ENCODE measurements at regions not wholly inside any gene's neighbourhood (a gene's known extent, or its start where the extent isn't known, plus 50 kb on each side); places are given as distances from the start of the nearest gene placed in this dataset.

DNA sequence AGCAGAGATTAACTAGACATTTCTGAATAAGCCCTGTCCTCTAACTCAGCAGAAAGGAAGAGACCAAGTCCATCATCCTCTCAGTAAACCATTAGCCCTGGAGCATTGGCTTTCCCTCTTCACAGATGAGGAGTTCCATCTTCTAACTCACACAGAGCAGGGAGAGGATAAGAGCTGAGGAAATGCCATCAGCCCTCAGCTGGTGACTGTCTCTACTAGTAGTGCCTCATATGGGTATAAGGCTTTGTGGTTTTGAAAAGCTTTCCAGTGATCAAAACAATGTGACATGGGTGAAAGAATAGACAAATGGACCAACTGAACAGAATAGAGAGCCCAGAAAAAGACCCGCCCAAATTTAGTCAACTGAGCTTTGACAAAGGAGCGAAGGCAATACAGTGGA lies 197.2 kb upstream of the NUDT4 start:
- DNase-seq = no peak

DNA sequence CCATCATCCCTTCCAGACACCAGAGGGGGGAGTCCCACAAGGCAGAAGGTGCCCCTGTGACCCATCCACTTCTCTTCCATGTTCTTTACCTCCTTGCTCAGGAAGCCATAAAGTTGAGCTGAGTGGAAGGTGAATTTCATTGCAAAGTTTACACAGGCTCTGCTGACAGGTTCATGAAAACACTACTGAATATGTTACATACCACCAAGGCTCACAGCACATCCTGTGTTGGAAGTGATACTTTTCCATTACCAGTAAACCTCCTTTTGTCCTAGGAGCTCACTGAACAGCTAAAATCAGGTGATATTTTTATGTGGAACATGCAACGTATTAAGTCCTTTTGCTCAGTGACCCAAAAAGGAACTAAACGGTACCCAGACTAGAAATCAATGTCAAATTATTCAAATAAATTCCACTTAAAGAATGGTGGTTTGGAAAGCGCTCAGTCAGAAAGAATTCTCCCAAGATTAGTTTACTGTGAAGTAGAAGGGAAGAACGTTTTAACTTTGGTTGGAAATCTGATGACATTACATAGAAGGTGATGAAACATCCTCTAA lies 196.2 kb upstream of the NUDT4 start:
- DNase-seq = no peak

DNA sequence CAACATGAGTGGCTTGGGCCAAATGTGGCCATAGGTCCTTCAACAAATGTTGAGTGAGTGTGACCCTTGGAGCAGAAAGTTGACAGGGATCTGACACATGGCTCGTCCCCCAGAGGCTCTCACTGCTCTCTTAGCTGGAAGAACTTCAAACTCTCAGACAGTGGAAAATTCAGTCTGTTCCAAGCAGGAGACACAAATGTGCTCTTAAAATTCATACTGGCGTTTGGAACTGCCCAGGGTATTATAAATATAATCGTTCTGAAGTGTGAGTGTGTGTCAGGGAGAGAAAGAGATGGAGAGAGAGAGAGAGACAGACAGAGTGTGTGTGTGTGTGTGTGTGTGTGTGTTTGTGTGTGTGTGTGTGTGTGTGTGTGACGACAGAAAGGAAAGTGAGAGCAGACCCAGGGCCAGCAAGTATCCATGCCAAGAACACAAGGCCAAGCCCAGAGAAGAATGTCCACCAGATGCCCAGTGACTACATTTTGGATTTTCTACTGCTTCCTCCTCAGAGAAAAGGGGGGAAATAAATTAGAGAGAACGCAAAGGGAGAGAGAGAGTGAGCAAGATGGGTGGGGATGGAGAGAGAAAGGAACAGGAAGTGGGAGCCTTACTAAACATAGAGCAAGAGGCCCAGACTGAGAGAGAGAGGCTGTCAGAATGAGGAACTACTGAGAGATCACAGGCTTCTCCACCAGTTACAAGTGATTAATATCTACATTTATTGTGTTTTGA lies 193.6 kb upstream of the NUDT4 start:
- no peak for DNase-seq

DNA sequence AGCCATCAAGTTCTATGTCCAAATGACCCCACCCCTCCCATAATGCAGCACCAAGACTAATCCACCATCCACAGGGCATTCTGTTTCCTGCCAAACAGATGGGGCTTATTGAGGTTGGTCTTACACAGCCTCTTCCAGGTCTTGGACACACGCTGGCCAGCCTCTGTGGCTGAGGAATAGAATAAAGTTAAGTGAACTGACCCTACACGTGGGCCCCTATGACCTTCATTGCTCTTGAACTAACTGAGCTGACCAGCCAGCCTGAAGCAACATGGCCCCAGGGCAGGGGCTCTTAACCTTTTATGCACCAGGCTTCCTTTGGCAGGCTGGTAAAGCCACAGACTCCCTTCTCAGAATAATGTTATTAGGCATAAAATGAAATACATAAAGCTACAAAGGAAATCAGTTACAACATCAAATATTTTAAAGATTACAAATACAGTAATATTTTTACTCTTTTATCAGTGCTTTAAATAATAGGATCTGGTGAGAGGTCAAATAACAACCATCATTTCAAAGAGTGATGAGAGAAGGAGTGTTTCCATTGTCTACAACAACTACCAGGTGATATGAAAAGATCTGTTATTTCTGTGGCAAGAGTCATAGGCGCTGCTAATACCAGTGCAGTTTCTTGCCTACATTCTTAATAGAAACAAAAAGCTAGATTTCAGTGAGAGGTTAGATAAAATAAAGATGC lies 192.9 kb upstream of the NUDT4 start:
- no peak for DNase-seq

DNA sequence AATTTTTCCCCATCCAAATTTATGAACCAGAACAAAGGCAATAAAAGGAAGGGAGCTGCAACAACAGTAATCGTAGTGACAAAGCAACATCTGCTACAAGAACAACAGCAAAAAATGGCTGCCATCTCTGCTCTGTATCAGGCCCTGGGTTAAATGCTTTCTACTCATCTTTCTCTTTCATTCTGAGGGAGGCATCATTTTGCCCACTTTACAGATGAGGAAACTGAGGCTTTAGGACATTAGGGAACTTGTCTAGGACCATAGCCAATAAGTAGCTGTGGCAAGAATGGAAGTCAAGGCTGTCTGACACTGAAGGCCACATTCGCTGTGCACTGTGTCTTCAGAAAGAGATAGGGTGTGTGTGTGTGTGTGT lies 192.4 kb upstream of the NUDT4 start:
- DNase-seq = no peak

DNA sequence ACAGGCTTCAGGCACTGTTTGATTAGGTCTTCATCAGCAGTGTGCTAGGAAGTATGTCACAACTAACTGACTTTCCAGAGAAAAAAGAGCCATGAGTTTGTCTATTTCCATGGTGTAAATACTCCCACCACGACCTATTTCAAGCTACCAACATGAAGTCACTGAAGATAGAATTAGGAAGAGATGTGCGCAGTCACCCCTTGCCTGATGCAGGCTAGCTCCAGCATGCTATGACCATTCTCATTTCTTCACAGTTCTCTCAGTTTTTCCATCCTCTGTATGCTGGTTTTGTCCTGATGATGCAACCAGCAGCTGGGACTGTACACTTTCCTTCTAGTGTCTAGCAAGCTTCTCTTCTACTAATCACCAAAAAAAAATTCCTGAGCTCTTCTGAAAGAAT lies 191.6 kb upstream of the NUDT4 start:
- DNase-seq = no peak

DNA sequence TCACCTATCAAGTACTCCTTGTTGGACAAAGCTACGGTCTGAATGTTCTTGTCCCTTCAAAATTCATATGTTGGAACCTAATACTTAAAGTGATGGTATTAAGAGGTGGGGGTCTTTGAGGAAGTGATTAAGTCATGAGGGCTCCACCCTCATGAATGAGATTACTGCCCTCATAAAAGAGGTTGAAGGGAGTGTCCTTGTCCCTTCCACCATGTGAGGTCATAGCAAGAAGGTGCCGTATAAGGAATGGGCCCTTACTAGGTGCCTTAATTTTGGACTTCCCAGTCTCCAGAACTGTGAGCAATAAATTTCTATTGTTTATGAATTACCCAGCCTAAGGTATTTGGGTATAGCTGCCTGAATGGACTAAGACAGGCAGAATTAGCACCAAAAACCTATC lies 191.1 kb upstream of the NUDT4 start:
- DNase-seq = no peak

DNA sequence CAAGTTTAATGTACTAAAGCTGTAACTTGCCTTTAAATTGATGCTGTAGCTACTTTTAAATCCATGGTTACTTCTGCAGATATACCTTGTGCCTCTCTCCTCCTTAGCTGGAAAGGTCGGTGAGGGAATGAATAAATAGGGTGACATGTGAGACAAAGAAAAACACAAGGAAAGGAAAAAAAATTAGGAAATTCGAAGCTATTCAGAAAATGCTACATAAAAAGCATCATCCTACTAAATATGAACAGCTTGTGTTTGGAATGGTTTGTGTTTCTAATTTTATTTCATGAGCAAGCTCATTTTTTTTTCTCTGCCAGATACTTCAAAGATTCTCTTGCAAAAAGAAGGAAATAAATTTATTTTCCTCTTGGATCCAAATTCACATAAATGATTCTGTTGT lies 186.3 kb upstream of the NUDT4 start:
- DNase-seq = no peak

DNA sequence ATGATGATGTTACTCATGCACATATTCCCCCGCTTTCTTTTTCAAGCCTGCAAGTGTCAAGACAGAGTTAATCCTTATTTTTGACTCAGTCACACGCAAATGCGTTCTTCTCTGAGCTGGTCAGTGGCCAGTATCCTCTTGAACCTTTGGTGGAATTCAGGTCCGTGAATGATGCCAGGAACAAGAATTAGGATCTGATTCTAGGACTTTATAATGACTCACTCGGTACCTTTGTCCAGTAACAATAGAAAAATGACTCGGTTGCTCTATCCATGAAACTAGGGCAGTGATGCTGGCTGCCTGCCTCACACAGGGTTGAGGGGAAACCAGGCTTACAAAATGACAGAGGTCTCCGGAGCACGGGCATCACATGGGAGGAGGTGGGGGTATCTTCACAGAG lies 185.8 kb upstream of the NUDT4 start:
- DNase-seq = no peak

DNA sequence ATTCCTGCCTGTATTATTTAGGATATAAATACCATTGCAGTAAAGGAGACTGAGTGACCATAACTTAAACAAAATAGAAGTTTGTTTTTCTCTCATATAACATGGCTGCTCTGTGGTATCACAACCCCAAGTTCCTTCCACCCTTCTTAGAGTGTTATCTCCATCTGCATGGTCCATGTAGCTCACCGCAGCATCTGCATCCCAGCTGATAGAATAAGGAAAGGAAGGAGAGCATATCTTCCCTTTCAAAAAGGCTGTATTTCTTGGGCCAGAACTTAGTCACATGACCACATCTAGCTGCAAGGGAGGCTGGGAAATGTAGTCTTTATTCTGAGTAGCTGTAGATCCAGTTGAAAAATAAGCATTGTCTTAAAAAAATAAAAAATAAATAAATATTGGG lies 184.8 kb upstream of the NUDT4 start:
- no peak for DNase-seq

DNA sequence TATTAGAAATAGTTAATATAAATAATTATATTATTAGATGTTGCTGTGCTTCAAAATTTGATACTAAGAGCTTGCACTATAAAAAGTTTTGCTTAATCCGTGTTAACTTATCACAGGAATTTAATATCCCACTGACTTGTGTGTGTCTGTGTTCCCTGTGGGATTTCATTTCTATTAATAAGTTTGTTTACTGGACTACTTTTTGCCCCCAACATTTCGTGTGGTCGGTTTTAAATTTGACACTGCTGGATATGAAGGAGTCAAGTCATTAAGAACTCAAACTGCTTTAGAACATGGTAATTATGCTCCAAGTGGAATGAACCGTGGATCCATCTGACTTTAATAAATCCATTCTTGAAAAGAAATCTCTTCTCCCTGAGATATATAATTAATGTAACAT lies 182.2 kb upstream of the NUDT4 start:
- no peak for DNase-seq

DNA sequence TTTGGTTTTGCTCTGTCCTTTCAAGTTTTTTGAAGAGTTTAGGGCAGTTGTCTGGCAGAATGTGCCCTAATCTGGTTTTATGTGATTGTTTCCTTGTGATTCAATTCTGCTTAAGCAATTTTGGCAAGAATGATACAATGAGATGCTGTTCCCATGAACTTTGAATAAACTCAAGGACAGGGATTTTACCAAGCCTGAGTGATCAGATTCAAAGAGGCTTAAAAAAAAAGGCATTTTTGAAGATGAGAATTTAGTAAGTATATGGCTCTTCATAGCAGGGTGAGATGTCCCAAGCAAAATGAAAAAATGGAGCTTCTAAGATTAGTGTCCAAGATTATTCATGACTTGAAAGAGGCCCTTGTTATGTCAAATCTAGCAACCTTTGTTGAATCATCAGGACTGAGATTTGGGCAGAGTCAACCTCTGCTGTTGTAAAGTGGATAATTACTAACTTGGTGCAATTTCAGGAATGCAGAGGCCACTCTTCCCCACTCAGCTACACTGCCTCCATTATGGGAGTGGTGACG lies 180.6 kb upstream of the NUDT4 start:
- no peak for DNase-seq

DNA sequence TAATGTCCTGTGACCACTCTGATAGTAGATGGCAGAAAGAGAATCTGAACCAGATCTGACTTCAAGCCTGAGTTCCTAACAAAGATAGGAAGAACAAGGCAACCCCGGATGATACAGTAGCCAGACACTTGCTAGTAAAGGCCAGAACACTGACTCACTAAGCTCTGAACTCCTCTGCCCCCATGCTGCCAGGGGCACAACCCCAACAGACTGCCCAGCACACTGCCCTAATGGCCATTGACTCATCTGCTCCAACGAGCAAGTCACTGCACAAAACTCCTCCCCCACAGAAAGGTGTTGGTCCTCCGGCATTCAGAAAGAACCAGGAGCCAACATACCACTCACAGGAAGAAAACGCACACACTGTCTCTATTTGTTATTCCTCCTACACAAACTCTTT lies 179.6 kb upstream of the NUDT4 start:
- no peak for DNase-seq

DNA sequence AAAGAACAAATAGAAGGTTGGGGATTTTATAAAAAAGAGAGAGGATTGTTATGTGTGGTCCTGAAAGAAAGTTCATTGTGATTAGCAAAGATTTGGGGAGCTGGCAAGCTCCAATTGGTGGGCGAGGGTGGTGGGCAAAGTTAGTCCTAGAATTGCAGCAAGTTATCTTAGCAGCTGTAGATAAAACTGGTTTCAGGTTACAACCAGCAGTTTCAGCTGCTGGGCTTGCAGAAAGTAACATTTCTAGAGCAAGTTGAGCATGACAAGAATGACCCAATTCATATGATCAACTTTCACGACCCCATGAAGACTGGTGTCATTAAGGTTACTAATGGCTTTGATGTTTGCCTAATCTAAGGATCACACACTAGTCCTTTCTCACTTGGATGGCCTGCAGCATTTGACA lies 177.9 kb upstream of the NUDT4 start:
- DNase-seq = no peak

DNA sequence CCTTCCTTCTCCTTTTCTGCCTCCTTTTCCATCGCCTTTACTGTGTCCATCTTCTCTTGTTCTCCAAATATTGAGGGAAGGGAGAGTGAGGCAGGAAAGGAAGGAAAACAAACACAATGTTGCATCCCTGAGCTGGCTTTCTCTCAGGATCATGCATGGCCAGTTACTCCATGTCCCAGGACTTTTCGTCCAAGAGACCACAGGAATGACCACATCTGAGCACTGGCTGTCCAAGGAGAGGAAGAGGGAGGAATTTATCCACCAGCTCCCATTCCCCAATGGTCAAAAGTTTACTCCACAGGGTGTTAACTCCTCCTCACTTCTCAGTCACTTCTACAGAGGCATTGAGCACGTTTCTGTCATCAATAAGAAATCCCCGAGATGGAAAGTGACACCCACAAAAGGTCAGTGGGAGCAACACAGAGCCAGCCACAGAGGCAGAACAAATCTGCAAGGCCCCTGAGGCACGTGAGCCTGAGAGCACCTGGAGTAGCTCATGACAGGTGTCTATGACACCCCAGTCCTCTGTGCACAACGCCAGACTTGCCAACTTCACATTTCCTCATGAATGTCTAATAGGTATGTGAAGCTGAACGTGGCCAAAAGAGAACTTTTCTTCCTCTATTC lies 177.3 kb upstream of the NUDT4 start:
- DNase-seq = no peak

DNA sequence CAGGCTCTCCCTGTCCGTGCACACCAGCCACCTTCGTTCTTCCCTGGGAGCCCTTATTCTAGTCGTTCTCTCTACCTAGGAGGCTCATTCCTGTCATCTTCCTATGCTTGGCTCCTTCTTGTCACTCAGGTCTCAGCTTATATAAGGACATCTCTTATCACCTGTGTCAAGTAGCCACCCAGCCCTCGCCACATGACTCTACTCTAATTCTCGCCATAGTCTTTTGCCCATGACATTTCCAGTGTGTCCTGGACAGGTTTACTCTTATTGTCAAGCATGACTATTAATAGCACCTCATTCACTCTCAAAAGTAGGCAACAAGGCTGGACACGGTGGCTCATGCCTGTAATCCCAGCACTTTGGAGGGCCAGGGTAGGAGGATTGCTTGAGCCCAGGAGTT lies 175.7 kb upstream of the NUDT4 start:
- DNase-seq = no peak

DNA sequence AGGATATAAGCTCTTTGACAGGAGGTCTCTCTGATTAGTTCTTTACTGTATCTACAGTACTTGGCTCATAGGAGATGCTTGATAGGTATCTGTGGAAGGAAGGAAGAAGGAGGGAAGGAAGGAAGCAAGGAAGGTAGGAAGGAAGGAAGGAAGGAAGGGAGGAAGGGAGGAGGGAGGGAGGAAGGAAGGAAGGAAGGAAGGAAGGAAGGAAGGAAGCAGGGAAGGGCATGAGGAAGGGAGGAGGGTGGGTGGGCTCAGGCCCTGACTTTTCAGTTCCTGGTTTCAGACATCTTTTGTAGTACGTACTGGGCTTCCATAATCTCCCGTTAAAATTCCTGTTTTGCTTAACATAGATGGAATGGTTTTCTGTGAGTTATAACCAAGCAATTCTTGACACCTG lies 175.0 kb upstream of the NUDT4 start:
- DNase-seq = no peak

DNA sequence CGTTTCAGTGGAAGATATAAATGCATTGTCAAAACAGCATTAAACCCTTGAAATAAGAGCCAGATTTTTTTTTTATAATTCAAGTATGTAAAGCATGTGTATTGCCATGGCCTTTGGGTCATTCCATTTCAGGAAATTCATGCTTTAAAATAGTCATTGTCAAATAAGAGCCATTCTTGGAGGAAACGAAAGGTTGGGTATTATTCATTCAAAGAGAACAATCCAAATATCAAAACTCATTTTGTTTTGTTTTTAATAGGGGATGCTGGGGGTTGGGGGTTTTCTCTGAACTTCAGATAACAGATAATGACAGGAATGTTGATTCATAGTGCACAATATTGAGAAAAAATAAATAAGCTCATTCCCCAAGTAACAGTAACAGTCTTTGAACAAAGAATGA lies 174.4 kb upstream of the NUDT4 start:
- DNase-seq = no peak

DNA sequence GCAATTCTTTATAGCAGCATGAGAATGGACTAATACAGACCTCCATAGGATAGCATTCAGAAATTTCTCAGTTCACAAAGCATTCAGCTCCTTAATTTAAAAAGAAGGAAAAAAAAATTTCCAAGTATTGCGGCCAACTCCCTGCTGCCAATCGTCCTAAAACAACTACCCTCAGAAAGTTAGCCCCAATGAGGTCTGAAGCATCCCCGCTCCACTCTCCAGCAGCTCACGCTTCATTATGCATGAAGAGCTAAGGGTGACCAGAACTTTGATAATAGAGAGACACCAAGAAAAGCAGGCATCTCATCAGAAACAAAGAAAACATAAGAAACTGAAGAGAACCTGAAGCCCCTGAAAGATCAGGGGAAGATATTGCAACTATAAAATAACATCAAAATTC lies 172.8 kb upstream of the NUDT4 start:
- no peak for DNase-seq

DNA sequence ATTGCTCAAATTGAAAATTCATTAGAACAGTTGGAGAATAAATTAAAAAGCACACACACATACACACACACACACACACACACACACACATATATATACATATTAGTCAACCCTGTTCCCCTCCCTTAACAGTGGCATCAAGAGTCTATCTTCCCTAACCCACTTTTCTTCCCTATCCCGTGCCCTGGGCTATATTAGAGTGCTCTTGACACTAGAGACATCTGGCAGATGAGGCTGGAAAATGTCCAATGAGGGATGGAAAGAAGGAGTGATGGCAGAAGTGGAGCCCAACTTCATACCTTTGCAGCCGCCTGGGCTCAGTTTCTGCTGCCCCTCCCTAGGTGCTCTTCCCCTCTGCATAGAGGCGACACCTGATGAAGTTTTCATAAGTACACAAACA lies 172.4 kb upstream of the NUDT4 start:
- DNase-seq = no peak

DNA sequence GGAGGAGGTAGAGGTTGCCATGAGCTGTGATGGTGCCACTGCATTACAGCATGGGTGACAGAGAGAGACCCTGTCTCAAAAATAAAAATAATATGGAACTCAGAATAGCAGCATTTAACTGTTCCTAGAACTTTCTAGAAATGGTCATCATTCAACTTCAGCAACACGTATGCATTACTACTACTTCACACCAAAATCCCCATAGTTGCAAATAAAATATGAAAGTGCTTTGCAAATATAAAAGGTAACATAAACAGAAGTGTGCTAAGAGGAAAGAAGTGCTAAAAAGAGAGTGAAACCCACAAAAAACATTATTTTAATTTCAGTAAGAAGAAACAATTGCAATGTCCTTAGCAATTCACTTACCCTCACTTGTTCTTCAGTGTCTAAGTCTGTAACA lies 169.7 kb upstream of the NUDT4 start:
- DNase-seq = no peak

DNA sequence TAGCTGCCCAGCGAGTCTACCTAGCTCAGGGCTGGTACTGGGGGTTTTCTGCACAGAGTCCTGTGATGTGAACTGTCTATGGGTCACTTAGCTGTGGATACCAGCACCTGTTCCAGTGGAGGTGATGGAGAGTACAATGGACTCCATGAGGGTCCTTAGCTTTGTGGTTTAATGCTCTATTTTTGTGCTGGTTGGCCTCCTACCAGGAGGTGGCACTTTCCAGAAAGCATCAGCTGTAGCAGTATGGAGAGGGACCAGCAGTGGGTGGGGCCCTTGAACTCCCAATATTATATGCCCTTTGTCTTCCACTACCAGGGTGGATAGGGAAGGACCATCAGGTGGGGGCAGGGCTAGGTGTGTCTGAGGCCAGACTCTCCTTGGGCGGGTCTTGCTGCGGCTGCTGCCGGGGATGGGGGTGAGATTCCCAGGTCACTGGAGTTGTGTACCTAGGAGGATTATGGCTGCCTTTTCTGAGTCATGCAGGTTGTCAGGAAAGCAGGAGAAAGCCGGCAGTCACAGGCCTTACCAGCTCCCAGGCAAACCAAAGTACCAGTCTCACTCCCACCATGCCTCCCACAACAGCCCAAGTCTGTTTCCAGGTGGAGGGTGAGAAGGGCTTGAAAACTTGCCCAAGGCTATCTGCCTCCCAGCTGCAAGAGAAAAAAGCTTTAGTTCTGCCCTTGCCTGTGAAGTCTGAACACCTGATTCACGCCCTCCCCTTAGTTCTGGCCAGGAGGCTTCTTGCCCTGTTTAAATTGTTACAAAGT lies 163.0 kb upstream of the NUDT4 start:
- DNase-seq = no peak

DNA sequence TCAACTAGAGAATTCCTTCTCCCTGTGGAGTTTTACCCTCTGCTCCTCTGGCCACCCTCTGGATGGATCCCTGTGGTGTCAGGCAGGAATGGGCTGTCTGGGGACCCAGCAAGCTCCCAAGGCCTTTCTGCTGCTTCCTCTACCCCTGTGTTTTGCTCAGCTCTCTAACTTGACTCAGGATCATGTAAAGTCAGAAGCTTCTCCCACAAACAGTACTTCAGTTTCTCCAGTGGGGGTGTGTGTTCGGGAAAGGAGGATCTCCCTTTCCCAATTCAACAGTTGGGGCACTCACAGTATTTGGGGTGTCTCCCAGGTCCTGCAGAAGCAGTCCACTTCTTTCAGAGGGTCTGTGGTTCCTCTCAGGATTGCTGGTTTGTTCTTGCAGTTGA lies 162.4 kb upstream of the NUDT4 start:
- DNase-seq = no peak
